HG03097 (cell line): ENCODE measurements at regions not wholly inside any gene's neighbourhood (a gene's known extent, or its start where the extent isn't known, plus 50 kb on each side); places are given as distances from the start of the nearest gene placed in this dataset.
"Not testable (repeated sequence)": the region's sequence is repeated elsewhere in the genome, so short reads cannot be mapped to it uniquely, and the experiment has no call there.

ENCODE experiments used
- ATAC-seq: cut with Tn5 transposase; IDR thresholded peaks from one replicate; pipeline ENCODE4 v1.9.1; 2021; ENCODE audit not compliant: unreplicated experiment, low FRiP score

GRCh38 chr4:188911199-188911598 is 772.0 kb downstream of the TRIML1 start:
- ATAC-seq, result no peak

- ATAC-seq, result no peak
Observed at GRCh38 chr4:188911707-188912106, 772.5 kb downstream of the TRIML1 start.

- ATAC-seq, result no peak
Observed at GRCh38 chr4:188915175-188915574, 775.9 kb downstream of the TRIML1 start.

GRCh38 chr4:188918787-188919186 is 779.5 kb downstream of the TRIML1 start:
- no peak for ATAC-seq

- ATAC-seq, result no peak
Observed at GRCh38 chr4:188930822-188931221, 791.6 kb downstream of the TRIML1 start.

GRCh38 chr4:188934320-188934962 is 795.2 kb downstream of the TRIML1 start:
- ATAC-seq, result no peak

GRCh38 chr4:188941524-188942119 is 802.4 kb downstream of the TRIML1 start:
- ATAC-seq, result no peak

GRCh38 chr4:188942606-188943005 is 803.4 kb downstream of the TRIML1 start:
- ATAC-seq, result no peak

GRCh38 chr4:188949596-188949995 is 810.4 kb downstream of the TRIML1 start:
- no peak for ATAC-seq

GRCh38 chr4:188955066-188955465 is 815.8 kb downstream of the TRIML1 start:
- ATAC-seq, result no peak

GRCh38 chr4:188956566-188956965 is 817.3 kb downstream of the TRIML1 start:
- no peak for ATAC-seq

- ATAC-seq, result no peak
Observed at GRCh38 chr4:188958346-188958745, 819.1 kb downstream of the TRIML1 start.

GRCh38 chr4:188959424-188959823 is 820.2 kb downstream of the TRIML1 start:
- no peak for ATAC-seq

- ATAC-seq, result no peak
Observed at GRCh38 chr4:188960411-188961093, 821.3 kb downstream of the TRIML1 start.

GRCh38 chr4:188971125-188971524 is 831.9 kb downstream of the TRIML1 start:
- ATAC-seq, result no peak

- ATAC-seq, result no peak
Observed at GRCh38 chr4:188975271-188975670, 836.0 kb downstream of the TRIML1 start.

GRCh38 chr4:188976644-188977115 is 837.4 kb downstream of the TRIML1 start:
- ATAC-seq, result no peak

GRCh38 chr4:188977232-188977631 is 838.0 kb downstream of the TRIML1 start:
- not testable (repeated sequence) for ATAC-seq

- no peak for ATAC-seq
Observed at GRCh38 chr4:188984518-188984917, 845.3 kb downstream of the TRIML1 start.

- ATAC-seq, result no peak
Observed at GRCh38 chr4:188986271-188986689, 847.0 kb downstream of the TRIML1 start.

GRCh38 chr4:188987011-188987410 is 847.8 kb downstream of the TRIML1 start:
- ATAC-seq, result no peak

- no peak for ATAC-seq
Observed at GRCh38 chr4:188988131-188988530, 848.9 kb downstream of the TRIML1 start.
